GM19463 (cell line): ENCODE measurements at regions not wholly inside any gene's neighbourhood (a gene's known extent, or its start where the extent isn't known, plus 50 kb on each side); places are given as distances from the start of the nearest gene placed in this dataset.

Experiments used
- ATAC-seq: cut with Tn5 transposase; IDR thresholded peaks from one replicate; pipeline ENCODE4 v1.9.1; 2021; ENCODE audit warnings: mild to moderate bottlenecking, moderate library complexity; ENCODE audit not compliant: unreplicated experiment

DNA sequence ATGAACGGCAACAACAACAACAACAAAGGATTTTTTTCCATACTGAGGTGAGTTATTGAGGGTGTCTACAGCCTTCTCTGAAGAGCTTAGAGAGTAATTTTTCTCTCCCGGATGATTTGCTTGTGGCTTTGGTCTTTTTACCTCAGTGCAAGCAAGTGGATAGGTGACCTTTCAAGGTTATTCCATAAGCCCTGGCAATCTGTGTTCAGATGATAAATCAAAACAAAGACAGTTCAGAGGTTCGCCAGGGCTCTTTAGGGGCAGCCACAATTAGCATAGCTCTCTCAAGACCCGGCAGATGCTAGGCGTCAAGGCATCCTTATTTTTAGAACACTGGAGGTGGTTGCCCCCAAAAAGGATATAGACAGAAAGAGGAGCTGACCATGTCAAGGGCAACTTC, 417.9 kb upstream of the C9orf72 start:
- no peak for ATAC-seq

DNA sequence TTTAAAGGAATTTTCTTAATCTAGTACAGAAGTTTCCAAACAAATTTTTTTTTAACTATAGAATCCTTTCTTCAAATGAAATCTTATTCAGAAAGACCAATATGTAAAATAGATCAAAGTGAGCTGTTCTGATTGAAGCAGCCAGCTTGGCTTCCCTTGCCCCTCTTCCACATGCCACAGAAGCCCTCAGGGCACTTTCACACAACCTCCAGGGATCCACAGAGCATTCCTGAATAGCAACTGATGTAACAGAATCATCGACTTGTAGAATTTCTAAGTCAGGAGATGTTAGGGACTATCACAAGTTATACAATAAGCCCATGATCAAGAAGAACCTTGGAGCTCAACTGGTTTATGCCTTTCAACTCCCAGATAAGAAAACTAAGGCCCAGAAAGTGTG, 427.8 kb upstream of the C9orf72 start:
- ATAC-seq, result no peak

- no peak for ATAC-seq
Measured at GRCh38 chr9:28004900-28005299, 431.6 kb upstream of the C9orf72 start.

DNA sequence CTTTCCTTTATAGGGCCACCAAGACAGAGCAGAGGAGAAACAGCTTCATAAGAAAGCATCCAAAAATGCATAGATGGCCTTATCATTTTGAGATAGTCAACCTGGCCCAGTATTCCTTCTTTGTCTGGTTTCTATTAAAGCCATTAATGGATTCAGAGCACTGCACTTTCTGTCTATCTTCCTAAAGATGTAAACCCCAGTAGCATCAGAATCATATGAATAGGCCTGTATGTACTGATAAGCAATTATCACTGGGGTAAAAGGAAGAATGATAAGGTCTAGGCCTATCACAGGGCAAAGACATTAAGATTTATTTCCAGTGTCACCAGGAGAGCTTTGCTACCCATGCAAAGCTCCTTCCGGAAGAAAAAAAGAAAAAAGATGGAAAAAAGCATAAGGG, 432.5 kb upstream of the C9orf72 start:
- no peak for ATAC-seq

DNA sequence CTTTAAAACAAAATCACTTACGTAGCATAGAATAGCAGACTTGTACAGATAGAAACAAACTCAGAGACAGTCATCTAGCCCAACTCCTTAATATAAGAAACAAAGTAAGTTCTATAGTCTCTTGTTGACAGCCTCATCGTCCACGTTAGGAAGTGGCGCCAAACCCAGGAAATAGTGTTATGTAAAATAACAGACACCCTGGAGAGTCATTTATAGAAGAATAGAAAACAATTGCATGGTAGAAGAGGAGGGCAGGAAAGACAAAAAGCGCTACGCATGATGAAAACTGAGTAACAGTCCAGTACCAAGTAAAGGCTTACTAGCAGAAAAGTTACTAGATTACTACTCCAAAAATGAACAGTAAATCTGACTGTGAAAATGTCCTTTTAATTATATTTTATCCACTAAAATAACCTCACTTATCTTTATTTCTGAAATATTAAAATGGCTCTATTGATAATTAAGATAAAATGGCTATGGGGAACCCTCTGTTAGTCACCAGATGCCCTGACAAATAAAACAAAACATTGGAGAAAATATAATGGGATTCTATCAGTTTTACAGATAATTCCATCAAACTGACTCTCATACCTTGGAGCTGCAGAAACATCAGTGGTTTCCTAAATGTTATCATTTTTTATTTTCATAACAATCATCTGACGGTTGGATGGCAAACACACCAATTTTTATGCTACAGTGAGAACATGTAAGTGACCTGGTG, 434.0 kb upstream of the C9orf72 start:
- no peak for ATAC-seq

DNA sequence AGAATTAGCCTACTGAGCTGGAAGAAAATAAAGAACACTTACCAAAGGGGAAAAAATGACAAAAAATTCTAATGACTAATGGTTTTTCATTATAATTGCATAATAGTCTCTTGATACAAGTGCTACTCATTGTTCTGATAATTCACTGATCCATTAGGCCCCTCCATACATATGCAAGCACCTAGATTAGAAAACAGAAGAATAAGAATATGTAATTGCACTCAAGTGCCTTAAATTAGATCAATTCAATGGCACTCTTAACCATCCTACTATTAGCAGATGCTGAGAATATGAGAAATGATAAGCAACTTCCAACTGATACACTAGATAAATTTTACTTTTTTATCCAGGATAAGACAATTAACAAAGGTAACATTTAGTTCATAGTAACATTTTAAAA, 440.9 kb upstream of the C9orf72 start:
- no peak for ATAC-seq

GRCh38 chr9:28024676-28025075, 451.4 kb upstream of the C9orf72 start:
- no peak for ATAC-seq

DNA sequence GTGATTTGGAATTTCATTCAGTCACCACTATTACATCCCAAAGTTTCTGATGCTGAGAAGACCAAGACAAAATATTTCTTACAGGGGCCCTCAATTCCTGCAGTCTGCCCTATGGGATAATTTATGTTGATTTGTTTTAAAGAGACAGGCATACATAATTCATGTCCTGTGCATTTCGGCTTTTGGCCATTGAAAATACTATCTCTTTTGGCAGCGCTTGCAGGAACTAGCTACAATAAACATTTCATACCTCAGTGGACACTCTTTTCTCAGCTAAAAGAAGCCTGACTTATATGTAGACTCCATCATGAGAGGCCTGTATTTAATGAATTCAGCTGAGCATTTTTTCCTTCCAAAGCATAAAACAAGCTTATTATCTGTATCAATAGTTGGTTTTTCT, 451.9 kb upstream of the C9orf72 start:
- no peak for ATAC-seq

- ATAC-seq, result no peak
Measured at GRCh38 chr9:28031521-28032267, 458.4 kb upstream of the C9orf72 start.

DNA sequence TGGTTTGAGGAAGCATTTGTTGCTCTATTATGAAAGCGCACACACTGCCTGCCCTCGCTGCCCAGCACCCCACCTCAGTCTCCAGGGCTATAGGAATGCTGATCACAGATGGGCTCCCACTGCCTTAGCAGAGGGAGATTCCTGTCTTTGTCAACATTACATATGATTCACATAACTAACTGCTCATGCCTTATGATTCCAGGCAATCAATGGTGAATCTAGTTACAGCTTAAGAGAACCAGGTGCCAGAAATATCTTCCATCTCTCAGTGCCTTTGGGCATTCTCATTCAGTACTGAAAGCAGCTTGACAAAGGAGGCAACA, 458.9 kb upstream of the C9orf72 start:
- no peak for ATAC-seq

DNA sequence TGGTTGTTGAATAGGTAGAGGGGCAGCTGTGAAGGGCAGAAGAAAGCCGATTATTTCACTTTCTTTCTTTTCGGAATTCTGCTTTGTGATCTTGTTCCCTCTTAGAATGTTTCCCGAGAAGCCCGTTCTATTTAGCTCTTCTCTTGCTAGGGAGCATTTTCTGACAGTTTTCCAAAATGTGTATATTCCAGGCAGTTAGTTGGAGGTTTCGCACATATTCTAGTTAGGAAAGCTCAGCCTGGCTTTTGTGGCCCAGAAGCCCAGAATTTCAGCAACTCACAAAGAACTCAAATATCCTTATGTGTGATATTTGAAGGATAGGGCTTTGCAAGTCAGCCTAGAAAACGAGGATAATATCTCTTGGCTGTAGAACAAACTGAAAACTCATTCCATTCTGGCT, 461.0 kb upstream of the C9orf72 start:
- ATAC-seq, result no peak

DNA sequence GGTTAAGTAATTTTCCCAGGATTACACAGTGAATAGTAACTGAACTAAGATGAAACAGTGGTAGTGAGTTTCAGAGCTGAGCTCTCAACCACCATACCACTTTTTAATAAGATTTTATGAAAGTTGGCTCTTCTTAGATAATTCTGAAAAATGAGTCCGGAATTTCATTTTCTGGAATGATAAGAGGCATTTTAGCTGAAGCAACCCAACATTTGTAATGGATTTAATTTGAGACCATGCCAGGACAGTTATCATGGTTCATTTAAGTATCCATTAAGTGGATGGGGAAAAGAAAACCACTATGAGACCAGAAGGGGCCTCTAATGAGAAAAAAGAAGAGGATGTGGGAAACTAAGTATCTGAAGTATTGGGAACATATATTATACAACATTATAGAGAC, 464.7 kb upstream of the C9orf72 start:
- ATAC-seq, result no peak

DNA sequence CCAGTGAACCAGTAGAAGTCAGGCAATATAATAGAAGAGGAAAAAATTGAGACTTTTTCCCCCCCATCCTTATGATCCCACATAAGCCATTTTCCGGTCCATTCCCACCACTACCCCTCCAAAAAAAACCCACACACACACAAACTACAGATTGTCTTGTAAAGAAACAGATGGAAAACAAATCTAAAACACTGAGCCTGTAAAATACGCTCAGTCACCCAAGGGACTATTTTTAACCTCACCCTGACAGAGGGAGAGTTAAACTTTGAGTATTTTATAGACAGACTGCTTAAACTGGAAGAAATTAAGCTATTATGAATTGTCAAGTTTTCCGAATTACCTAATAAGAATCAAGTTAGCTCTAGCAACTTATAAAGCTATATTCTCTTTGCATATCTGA, 471.8 kb upstream of the C9orf72 start:
- ATAC-seq, result no peak

GRCh38 chr9:28050046-28050445, 476.8 kb upstream of the C9orf72 start:
- ATAC-seq, result no peak

GRCh38 chr9:28050941-28051340, 477.7 kb upstream of the C9orf72 start:
- no peak for ATAC-seq

- ATAC-seq, result no peak
Measured at GRCh38 chr9:28051559-28052503, 478.6 kb upstream of the C9orf72 start.

GRCh38 chr9:28053096-28053777, 480.0 kb upstream of the C9orf72 start:
- ATAC-seq, result no peak

- no peak for ATAC-seq
Measured at GRCh38 chr9:28056006-28056405, 482.7 kb upstream of the C9orf72 start.

- ATAC-seq, result no peak
Measured at GRCh38 chr9:28056466-28056865, 483.2 kb upstream of the C9orf72 start.

DNA sequence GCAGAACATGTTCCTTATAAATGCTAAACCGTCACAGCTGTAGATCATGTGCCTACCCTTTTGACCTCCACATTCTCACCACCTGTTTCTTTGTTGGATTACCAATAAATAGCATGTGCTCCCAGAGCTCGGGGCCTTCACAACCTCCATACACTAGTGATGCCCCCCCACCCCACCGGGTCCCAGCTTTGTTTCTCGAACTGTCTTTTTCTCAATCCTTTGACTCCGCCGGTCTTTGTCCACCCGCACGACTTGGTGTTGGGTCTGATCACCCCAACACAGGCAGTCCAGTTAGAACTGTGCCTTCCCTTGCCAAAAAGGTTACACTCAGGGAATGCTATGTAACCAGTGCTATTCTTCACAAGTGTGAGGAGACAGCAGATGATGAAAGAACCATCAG, 485.9 kb upstream of the C9orf72 start:
- no peak for ATAC-seq

- ATAC-seq, result no peak
Measured at GRCh38 chr9:28064241-28064815, 491.0 kb upstream of the C9orf72 start.
